HEK293 (cell line): ENCODE measurements at regions not wholly inside any gene's neighbourhood (a gene's known extent, or its start where the extent isn't known, plus 50 kb on each side); places are given as distances from the start of the nearest gene placed in this dataset.

Experiments used
- CTCF ChIP-seq: fragments of 450-650 bp; formaldehyde crosslinking; IDR thresholded peaks from 2 replicates; pipeline ENCODE4 v1.5.1; 2016; ENCODE audit warnings: missing biosample characterization, missing genetic modification characterization
- MZF1 ChIP-seq: fragments of 450-650 bp; formaldehyde crosslinking; IDR thresholded peaks from 2 replicates; pipeline ENCODE4 v1.5.1; 2017; ENCODE audit warnings: missing biosample characterization, missing genetic modification characterization, borderline replicate concordance
- TCF7L2 ChIP-seq: IDR thresholded peaks from 2 replicates; pipeline ENCODE4 v1.6.1; 2011; ENCODE audit warnings: low read depth, mild to moderate bottlenecking, inconsistent platforms, low read length, moderate library complexity, borderline replicate concordance
- ZBTB21 ChIP-seq: fragments of 450-650 bp; formaldehyde crosslinking; IDR thresholded peaks from 2 replicates; pipeline ENCODE4 v1.5.1; 2017; ENCODE audit warnings: missing biosample characterization, missing genetic modification characterization
- ZBTB26 ChIP-seq: fragments of 450-650 bp; formaldehyde crosslinking; optimal IDR thresholded peaks from 2 replicates; pipeline ENCODE3; 2016; ENCODE audit warnings: missing biosample characterization, mild to moderate bottlenecking, missing genetic modification characterization
- ZNF121 ChIP-seq: fragments of 450-650 bp; formaldehyde crosslinking; IDR thresholded peaks from 2 replicates; pipeline ENCODE4 v1.5.1; 2016; ENCODE audit warnings: missing biosample characterization, missing genetic modification characterization
- ZNF473 ChIP-seq: fragments of 450-650 bp; formaldehyde crosslinking; IDR thresholded peaks from 2 replicates; pipeline ENCODE4 v1.5.1; 2017; ENCODE audit warnings: missing biosample characterization, missing genetic modification characterization
- ZNF513 ChIP-seq: fragments of 450-650 bp; IDR thresholded peaks from 2 replicates; pipeline ENCODE4 v1.5.1; 2018; ENCODE audit warnings: missing biosample characterization, missing genetic modification characterization
- ZNF571 ChIP-seq: fragments of 450-650 bp; formaldehyde crosslinking; IDR thresholded peaks from 2 replicates; pipeline ENCODE4 v1.5.0; 2017; ENCODE audit warnings: missing biosample characterization, missing genetic modification characterization
- ZNF626 ChIP-seq: fragments of 450-650 bp; sonication (Bioruptor Pico); formaldehyde crosslinking; IDR thresholded peaks from 2 replicates; pipeline ENCODE4 v1.5.1; 2018; ENCODE audit warnings: missing biosample characterization, missing genetic modification characterization, inconsistent platforms
- ZNF670 ChIP-seq: fragments of 450-650 bp; formaldehyde crosslinking; IDR thresholded peaks from 2 replicates; pipeline ENCODE4 v1.5.1; 2016; ENCODE audit warnings: missing biosample characterization, missing genetic modification characterization, low read depth
- ZNF747 ChIP-seq: fragments of 450-650 bp; formaldehyde crosslinking; IDR thresholded peaks from 2 replicates; pipeline ENCODE4 v1.5.1; 2016; ENCODE audit warnings: missing biosample characterization, missing genetic modification characterization
- ZSCAN4 ChIP-seq: fragments of 450-650 bp; formaldehyde crosslinking; IDR thresholded peaks from 2 replicates; pipeline ENCODE4 v1.5.1; 2017; ENCODE audit warnings: missing biosample characterization, missing genetic modification characterization

- no peak for TF ChIP-seq CTCF (tag by site-specific recombination)
- TF ChIP-seq ZNF747 (tag by site-specific recombination) = no peak
- TF ChIP-seq TCF7L2 = no peak
- TF ChIP-seq ZNF571 (tag by site-specific recombination) = no peak
- no peak for TF ChIP-seq ZBTB26 (tag by site-specific recombination)
- TF ChIP-seq ZNF626 (tag by site-specific recombination) = no peak
- TF ChIP-seq ZSCAN4 (tag by site-specific recombination) = no peak
- TF ChIP-seq ZNF121 (tag by site-specific recombination) = no peak
- no peak for TF ChIP-seq ZNF513
- no peak for TF ChIP-seq MZF1
- TF ChIP-seq ZBTB21 (tag by site-specific recombination) = no peak
- no peak for TF ChIP-seq ZNF473 (tag by site-specific recombination)
- no peak for TF ChIP-seq ZNF670
These were observed 343.6 kb upstream of the TACR3 start for GRCh38 chr4:104063341-104063740.
